ENCODE measurements at regions not wholly inside any gene's neighbourhood (a gene's known extent, or its start where the extent isn't known, plus 50 kb on each side); places are given as distances from the start of the nearest gene placed in this dataset.
"Not testable (repeated sequence)": the region's sequence is repeated elsewhere in the genome, so short reads cannot be mapped to it uniquely, and the experiment has no call there.

DNA sequence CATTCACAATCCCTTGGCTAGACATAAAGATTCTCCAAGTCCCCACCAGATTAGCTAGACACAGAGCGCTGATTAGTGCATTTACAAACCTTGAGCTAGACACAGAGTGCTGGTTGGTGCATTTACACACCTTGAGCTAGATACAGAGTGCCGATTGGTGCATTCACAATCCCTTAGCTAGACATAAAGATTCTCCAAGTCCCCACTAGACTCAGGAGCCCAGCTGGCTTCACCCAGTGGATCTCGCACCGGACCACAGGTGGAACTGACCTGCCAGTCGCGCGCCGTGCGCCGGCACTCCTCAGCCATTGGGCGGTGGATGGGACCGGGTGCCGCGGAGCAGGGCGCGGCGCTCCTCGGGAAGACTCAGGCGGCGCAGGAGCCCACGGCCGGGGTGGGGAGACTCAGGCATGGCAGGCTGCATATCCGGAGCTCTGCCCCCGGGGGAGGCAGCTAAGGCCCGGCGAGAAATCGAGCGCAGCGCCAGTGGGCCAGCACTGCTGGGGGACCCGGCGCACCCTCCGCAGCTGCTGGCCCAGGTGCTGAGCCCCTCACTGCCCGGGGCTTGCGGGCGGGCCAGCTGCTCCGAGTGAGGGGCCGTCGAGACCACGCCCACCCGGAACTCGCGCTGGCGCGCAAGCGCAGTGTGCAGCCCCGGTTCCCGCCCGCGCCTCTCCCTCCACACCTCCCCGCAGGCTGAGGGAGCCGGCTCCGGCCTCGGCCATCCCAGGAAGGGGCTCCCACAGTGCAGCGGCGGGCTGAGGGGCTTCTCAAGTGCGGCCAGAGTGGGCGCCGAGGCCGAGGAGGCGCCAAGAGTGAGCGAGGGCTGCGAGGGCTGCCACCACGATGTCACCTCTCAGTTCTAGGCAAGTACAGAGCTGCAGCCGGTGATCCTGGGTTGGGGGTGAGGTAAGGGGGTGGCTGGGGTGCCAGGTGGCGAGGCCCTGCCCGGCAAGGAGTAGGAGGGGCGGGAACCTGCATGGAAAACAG lies 773.7 kb upstream of the CITED2 start:
- not testable (repeated sequence) for DNase-seq

DNA sequence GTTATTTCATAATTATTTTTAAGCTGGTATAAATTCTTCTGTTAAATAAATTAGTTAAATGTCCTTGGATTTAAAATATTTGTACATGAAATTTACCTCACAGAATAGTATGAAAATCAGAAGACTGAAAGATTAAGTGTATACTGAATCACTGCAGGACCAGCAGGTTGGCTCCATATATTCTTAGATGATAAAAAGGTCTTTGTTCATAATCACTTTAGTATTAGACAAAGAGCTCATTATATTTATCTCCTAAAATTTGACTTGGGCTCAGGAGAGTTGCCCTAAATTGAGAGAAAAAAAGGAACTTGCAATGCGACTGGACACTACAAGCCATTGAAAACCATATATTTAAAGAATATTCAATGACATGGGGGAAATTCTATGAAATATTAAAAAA lies 766.4 kb upstream of the CITED2 start:
- no peak for DNase-seq

DNA sequence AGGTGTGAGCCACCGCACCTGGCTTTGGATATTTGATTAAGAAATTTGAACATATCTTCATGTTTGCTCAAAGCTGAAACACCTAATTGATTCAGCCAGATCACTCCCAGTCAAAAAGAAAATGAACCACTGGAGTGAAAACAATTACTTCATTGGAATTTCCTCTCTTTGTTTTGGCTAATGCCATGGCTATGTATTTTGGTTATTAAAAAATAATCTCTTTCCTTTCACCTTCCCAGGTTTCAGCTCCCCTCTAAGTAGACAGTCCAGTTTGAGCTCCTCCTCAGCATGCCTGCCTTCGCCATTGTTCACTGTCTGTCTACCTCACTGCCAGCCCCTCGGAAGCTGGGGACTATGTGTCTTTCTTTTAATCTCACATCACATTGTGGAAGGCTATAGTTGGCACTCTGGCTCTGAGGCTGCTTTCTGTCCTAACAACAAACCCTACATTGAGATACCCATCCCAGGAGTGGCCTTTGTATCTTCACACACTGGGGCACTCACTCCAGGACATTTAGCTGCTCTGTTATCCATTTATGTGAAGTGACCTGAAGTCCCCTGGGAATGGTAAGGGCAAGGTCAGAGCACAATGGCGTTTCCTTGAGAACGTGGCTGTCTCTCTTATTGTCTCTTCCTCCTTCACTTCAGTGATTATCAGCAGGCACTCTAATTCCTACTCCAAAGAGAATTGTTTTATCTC lies 764.0 kb upstream of the CITED2 start:
- no peak for DNase-seq

DNA sequence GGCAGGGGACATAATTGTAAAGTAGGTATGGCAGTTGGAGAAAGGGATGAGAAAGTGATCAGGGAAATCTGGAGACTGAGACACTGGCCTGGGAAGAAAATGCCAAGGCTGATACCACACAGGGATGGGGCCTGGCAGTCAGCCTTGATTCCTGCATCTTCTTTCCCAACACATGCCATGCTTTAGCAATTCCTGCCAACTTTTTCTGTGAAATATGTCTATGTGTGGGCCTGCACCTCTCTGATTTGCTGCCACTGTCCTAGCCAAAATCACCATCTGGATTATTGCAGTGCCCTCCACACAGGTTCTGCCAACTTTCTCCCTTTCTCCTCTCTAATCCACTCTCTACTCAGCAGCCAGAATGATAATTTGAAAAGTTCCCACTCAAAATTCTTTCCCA lies 759.8 kb upstream of the CITED2 start:
- DNase-seq: no peak

DNA sequence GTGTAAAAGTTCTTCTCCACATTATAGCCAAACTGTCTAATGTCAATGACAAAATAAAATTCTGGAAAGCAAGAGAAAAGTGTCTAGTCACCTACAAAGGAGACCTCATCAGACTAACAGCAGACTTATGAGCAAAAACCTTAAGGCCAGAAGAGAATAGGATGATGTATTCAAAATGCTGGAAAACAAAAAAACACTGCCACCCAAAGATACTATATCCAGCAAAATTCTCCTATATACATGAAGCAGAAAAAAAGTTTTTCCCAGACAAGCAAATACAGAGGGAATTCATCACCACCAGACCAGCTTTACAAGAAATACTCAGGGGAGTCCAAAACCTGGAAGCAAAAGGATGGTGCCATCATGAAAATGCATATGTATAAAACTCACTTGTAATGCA lies 755.6 kb upstream of the CITED2 start:
- no peak for DNase-seq

DNA sequence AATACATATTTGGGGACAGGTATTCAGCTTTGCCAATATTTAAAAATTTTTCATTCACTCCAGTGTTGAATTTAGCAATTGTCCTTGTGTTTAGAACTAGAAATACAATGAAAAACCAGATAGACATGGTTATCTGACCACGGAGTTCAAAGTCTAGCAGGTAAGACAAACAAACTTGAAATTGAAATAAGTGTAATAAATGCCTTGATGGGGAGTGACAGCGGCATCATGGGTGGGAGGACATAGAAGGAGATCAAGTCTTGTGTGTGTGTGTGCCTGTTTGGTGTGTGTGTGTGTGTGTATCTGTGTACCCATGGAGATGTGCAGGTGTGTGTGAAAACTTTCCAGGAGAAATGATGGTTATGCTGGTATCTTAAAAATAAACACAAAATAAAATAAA lies 750.0 kb upstream of the CITED2 start:
- no peak for DNase-seq

DNA sequence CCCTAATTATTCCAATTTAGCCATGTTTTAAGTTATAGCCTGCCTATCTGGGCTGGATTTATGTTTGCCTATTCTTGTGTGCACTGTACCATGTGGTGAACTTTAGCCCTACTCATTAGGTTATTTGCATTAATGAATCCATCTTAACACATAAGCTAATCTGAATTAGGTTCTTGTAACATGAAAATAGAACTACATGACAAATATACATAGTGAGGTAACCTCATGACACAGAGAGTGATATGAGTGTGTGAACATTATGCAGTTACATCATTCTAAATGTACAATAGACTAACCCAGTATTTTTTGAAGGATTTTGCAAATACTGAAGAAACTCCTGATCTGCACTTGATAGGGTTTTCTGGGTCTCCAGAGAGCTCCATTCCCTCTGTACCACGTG lies 733.7 kb upstream of the CITED2 start:
- no peak for DNase-seq

DNA sequence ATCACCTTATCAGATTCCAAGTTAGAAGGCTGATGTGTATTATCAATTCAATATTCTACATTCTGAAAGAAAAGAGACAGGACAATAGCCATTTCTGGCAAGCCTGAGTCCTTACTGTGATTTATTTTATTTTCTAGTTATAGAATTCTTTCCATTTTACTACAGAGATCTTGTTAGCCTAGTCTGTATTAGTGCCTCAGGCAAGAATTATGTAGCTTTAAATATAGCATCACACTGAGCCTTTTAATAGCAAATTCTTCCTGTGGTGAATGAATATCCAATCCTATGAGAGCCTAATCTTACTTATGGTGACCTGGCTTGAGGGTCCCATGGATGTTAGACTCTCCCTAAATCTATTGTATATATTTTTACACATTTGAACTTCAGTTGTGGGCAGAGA lies 732.8 kb upstream of the CITED2 start:
- no peak for DNase-seq

DNA sequence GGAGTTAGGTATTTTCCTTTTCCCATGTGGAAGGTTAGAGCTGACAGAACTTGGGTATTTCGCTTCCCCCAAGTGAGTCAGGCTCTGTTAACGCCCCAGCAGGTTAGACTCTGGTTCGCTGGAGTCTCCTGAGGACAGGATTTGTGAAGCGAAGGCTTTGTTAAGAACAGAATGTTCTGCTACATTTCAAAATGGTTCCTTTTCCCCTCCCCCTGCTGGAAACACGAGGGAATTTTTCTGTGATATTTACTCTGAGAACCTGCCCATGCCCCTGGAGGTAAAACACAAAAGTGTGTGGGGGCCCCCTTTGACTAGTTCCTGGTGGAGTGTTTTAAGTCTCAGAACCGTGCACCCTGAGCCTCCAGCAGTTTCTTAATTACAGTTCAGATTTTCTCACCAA lies 731.4 kb upstream of the CITED2 start:
- DNase-seq: no peak

DNA sequence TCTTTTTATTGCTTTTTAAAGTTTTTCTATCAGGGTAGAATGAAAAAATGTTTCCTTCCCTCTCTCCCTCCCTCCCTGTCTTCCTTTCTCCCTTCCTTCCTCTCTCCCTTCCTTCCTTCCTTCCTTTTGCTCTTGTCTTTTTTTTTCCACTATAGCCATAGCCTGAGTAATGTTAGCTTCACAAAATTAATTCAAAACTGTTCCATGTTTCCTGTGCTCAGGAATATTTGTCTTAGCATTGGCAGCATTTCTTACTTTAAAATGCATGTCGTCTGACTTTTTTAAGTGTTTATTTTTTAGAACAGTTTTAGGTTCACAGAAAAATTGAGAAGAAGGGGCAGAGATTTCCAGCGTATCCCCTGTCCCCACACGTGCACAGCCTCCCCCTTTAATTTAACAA lies 730.8 kb upstream of the CITED2 start:
- no peak for DNase-seq

DNA sequence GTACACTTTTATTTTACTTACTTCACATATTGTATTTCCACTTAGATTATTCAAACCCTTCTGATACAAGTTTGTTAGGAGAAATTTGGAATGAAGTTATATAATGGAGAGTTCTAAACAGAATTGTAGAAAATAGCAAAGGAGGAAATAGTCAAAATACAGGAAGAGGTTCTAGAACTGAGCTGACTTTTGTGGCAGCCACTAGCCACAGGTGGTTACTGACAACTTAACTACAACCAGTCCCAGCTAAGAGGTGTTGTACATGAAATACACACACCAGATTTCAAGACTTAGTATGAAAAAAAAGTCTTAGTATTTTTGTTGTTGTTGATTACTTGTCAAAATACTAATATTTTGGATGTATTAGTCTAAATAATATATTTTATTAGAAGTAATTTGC lies 727.4 kb upstream of the CITED2 start:
- no peak for DNase-seq

DNA sequence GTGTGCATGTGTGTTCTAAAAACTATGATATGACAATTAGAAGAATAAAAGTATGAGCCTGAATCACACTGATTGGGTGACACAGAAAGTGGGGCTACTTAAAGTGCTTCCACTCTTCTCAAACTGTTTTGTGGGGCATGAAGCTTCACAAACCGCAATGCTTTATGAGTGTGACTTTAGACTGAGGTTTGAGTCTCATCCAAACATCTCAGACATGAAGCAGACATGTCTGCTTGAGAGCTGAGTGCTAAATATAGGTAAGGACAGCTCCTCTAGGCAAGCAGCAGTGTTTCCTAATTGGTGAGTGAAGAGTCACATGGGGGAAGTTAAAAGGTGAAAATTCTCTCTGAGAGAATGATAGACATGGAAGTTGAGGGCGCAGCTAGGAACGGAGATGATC lies 726.9 kb upstream of the CITED2 start:
- no peak for DNase-seq

DNA sequence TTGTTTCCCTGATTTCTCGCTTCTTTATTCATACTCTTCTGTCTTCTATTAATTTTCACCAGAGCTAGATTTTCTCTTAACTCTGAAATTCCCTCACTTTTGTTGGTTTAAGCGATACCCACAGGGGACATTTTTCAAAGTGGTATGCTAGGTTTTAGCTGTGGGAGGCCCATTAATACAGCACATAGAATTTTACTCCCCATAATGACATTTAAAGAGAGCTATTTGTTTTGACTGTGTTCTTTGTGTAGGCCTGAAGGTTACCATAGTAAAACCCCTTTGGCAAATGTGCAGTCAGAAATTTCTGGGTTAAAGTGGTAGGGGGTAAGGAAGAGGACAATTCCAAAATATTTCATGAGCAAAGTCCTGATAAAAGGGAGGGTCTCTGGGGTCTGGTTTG lies 721.1 kb upstream of the CITED2 start:
- no peak for DNase-seq

DNA sequence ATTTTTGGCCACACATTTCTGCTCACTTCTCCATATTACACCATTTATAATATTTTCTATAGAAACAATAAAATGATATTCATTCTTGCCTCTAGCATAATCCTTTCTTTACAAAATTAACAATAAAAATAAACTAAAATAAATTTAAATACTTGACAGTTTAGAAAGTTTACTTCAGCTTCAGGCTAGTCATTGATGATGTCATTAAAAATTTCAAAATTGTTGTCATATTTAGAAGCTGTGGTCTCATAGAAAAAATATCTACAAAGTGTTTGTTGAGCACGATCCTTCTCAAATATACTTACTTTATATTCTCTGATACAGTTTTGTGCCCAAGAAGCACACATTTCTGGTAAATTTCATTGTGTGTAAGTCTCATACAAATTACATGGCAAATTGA lies 717.4 kb upstream of the CITED2 start:
- DNase-seq: no peak

DNA sequence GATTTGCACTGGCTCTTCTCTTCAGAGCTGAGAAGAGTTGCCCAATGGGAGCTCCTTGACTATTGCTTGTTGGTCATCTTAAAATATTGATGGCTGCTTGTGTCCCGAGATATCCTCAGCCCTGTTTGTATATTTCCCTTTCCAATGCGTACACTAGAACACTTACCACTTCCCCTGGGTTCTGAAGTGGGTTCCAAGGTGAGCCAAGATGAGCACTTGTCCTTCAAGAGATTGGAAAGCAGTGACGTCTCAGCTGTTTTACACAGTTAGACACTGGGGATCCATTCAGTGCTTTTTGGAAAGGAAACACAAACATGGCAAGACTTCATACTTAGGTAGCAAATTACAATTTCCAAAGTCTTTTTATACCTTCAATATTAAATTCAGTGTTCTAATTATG lies 716.4 kb upstream of the CITED2 start:
- no peak for DNase-seq

DNA sequence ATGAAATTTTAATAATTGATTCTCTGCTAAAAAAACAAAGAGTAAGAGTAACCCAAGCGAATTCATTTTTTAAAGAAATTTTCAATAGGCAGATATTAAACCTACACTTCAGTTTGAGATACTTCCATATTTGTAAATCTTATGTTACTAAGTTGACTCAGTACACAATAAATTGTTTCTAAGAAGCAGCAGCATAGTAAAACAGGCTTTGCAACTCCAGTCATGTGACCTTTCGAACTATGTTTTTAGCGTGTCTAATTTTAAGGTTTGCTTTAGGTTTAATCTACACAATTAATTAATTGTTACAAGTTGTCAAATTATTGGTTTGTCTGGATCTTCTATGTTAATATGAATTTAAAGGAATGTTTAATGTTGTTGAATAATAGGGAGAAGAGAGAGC lies 708.9 kb upstream of the CITED2 start:
- no peak for DNase-seq

DNA sequence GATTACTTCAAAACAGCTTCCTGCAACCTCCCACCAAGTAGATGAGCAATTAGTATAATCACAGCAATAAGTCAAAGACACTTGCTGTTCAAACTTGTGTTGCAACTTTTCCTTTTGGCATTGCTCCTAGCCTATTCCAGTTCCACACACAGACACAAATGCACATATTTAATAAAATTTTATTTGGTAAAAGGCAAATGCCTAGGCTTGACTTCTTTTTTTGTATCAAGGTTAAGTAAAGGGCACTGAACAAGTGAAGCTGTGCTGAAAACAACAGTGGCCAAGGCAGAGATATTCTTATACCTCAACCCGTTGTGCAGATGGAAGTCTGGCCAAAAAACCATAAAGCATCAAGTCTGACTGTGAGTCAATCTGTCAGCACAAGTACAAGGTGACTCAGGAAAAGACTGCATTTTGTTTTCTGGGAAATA lies 708.4 kb upstream of the CITED2 start:
- DNase-seq: no peak

DNA sequence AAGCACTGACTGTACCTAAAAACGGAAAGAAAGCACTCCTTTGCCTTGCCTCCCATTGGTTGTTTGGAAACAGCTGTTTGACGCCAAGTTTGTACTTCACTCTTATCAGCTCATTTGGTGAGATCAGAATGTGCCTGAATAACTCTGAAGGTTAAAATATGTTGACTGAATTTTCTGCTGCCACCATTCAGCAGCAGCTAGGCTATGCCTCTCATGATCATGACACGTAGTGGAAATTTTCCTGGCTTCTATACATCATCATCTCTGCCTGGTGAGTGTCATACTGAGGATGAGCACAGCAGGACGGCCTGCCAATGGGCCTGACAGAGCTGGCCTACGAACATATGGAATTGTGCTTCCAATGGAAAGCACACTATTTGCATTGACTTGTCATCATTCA lies 704.9 kb upstream of the CITED2 start:
- no peak for DNase-seq

DNA sequence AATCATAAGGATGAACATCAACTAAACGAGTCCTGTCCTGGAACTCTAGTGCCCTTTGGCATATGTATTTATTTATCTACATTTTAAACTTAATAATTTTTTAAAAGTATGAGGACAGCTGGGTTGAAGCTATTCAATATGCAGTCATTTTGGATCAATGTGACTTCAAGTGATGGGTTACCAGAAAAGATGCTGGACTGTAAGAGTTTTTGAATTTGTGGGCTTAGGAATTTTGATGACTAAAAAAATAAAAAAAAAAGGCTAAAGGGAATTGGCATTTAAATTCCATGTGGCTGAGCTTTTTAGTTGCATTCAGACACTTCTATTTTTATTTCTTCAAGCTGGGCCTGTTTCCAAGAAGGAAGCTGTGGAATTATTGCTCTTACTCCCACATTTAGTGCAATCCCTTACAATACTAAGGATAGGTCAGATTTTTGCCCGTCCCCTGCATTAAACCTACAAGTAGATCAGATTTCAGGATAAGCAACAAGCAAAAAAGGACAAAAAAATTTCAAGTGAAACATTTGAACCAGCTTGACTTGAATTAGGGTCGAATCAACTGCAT lies 704.2 kb upstream of the CITED2 start:
- no peak for DNase-seq

DNA sequence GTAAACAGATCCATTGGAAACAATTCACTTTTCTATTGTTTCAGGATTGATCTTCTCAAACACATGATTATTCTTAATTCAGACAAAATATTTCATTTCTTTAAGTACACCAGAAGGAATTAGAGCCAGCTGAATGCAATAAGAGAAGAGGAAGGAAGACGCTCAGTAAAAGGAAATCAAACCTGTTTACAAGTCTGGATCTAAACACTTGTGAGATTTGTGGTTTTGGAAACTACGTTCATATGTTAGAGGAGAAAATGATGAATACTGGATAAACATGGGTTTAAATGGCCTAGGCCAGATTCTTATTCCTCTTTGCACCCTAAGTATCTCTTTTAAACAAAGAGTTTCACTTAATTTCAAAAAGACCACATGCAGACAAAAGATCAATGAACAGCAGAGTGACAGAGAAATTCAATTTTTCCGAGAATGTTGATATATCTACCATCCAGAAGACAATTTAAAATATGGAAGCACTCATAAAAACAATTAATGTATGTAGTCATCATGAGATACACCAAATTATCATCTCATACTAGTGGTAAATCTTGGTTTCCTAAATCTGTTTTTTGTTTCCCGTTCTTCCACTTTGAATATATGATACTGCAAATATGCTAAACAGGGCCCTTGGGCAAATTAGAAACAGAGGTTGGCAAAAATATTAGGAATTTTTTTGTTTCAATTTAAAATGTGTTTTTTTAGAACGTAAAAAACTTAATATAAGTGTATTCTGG lies 703.5 kb upstream of the CITED2 start:
- no peak for DNase-seq

DNA sequence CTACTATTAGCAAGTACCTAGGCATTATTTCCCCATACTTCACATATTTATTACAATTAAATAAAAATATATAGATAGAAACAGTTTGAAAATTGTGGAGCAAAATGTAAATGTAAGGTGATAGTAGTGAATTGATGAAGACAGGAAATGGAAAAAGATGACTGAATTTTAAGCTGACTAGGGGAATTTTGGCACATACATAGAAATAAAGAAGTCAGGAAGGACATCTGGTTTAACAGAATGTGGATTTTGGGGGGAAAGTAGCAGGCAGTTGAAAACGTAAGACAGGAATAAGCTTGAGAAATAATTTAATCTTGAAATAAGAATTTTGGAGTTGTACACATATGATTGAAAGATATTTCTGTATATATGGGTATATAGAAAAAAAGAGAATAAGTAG lies 701.7 kb upstream of the CITED2 start:
- DNase-seq: no peak

DNA sequence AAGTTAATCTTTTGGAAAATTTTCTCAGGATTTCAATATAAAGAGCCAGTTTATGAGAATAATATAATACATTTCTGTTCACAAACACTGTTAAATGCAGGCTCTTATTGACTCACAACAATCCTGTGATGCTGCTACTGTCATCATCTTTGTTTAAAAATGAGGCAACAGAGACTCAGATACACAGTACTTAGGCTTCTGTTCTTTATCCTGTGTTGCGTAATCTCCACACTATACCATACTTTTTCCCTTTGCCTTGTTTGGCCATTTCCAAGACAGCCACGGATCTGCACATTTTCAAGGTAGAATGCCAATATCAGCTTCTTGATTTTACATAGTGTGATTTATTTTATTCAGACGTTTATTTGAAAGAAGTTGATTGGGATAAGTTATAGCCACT lies 699.0 kb upstream of the CITED2 start:
- DNase-seq: no peak

DNA sequence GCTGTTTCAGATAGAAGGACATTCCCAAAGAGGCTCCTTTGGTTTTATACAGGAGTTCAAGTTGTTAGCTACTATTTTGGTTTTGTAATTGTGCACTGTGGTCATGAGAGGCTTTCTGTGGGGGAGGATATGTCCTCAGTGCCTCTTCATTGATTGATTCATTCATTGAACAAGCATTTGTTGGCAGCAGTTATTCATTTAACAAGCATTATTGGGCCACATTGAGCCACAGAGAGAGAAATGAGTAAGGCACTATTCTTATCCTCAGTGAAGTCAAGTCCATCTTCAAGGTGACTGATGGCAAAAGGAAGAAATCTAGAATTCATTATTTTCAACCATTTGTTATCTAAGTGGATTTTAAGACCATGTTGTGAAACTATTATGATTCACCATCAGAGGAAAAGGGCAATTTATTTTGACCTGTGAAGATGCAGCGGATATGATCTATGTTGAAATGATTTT lies 697.2 kb upstream of the CITED2 start:
- no peak for DNase-seq
